Upper lobe of left lung (tissue), 4 donors: ENCODE measurements at regions not wholly inside any gene's neighbourhood (a gene's known extent, or its start where the extent isn't known, plus 50 kb on each side); places are given as distances from the start of the nearest gene placed in this dataset.

Experiments used
- CTCF ChIP-seq, 6 experiments: fragments of 450-650 bp in 4 of 6; fragments of 200-600 bp in 2 of 6; sonication (generic) in 2 of 6; IDR thresholded peaks; one replicate each; pipeline ENCODE4 v1.5.1; 2016 to 2019; ENCODE audit warnings: antibody characterized with exemption in 6 of 6
- POLR2A ChIP-seq, 4 donors: fragments of 450-650 bp; IDR thresholded peaks; one replicate each; pipeline ENCODE4 v1.5.1; 2016 to 2017; ENCODE audit warnings: antibody characterized with exemption in 4 of 4, mild to moderate bottlenecking in 2 of 4

DNA sequence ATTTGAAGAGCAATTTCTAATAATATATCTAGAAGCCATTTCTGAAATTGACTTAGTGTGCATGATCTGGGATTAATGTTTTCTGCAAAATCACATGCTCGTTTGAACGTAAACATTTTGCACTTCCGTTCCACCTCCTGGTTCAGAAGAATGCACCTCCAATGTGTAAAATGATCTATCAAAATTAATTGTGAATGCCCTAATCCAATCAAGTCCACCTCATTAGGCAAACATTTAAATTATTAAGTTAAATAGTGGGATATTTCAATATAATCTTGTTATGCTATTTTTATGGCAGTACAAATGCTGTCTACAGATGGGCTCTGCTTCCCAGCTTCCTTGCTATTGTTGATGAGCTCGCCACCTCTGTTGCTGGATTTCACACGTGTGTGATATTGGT is 542.5 kb downstream of the INSC start:
- no peak for TF ChIP-seq CTCF (IDR thresholded peaks at IDR 0.05)
- TF ChIP-seq POLR2A (IDR thresholded peaks at IDR 0.05) = no peak
